ENCODE measurements at regions not wholly inside any gene's neighbourhood (a gene's known extent, or its start where the extent isn't known, plus 50 kb on each side); places are given as distances from the start of the nearest gene placed in this dataset.

DNA sequence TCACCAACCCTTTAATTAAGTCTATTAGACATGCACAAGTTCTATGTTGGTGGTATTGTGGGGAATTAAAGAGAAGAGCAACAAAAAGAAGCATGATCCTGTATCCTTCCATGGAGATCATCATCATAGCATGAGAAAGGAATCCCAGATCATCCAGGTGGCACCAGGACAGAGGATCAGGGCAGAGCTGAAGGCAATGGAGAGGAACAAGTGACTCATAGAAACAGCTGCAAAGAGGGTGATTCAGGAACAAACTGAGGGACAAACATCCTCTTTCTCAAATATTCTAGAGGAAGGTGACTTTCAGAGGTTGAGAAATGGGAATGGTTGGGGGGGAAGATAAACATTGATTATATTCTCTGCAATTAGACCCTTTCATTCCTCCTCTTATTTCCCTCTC lies 105.5 kb upstream of the OTUD4 start:
- TF ChIP-seq EZH2 (IDR thresholded peaks at IDR 0.05; ENCODE audit: insufficient read depth, poor library complexity, severe bottlenecking) (no peak), EZH2phosphoT487 (IDR thresholded peaks at IDR 0.05; ENCODE audit: insufficient read depth, low read depth) (no peak)

All from GM23248 (cell line).